HG02981 (cell line): ENCODE measurements at regions not wholly inside any gene's neighbourhood (a gene's known extent, or its start where the extent isn't known, plus 50 kb on each side); places are given as distances from the start of the nearest gene placed in this dataset.

Source experiments
- ATAC-seq: cut with Tn5 transposase; IDR thresholded peaks from one replicate; pipeline ENCODE4 v1.9.1; 2021; ENCODE audit warnings: mild to moderate bottlenecking, moderate library complexity; ENCODE audit not compliant: unreplicated experiment

DNA sequence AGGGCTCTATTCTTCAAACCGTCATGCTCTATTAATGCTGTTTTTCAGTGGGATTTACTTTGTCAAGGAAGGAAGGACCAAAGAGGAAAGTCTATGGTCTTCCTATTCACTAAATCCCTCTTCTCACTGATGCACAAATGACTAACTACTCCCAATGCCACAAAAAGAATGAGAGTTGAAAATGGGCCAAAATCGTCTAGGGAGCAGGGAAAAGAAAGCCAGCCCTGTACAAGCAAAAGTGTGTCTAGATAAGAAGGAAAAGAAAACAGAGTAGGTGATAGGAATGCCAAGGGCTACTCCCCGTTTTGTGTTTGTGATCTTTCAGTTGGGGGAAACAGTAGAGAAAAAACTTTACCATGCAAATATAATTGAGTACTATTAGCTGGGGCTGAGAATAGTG is 97.2 kb upstream of the TMCO5A start:
- ATAC-seq = no peak

DNA sequence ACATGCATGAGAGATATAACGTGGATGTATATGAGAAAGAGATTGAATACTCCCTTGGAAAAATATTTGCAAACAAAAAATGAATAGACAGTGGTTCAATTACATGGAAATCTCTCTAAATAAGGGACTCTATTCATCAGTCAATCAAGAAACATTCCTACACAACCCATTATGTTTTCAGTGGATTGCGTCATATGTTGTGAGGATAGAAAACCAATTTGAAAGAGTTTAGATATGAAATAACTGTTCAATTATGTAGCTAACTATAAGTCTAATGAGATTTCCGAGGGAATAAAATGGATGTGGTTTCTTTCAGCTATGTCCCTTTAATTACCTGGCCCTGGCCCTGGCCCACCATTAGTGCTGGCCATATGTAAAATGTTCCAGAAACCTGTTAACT is 86.7 kb upstream of the TMCO5A start:
- no peak for ATAC-seq

DNA sequence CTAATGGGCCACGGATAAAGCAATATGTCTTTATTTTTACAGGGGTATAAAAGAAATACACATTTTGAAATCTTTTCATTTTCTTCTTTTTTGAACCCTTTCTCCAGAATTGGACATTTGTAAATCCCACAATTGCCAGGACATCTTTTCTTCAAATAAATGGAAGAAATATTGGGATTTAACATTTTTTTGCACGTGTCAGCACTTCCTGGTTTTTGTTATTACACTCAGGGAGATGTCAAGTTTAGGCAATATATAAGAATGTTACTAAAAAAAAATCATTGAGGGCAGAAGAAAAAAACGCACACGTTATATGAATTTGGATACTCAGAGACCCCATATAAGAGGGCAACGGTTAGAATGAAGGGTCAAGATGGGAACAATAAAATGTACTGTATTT is 78.3 kb upstream of the TMCO5A start:
- ATAC-seq = no peak

DNA sequence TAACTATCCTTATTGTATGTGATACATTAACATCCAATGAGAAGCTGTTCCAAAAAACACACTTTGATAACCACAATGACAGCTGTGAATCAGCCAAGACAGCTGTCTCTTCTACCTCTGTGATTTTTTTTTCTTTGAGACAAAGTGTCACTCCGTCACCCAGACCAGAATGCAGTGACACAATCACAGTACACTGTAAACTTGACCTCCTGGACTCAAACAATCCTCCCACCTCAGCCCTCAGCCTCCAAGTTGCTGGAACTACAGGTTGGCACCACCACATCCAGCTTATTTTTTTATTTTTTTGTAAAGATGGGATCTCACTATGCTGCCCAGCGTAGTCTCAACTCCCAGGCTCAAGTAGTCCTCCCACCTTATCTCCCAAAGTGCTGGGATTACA is 73.5 kb upstream of the TMCO5A start:
- no peak for ATAC-seq

DNA sequence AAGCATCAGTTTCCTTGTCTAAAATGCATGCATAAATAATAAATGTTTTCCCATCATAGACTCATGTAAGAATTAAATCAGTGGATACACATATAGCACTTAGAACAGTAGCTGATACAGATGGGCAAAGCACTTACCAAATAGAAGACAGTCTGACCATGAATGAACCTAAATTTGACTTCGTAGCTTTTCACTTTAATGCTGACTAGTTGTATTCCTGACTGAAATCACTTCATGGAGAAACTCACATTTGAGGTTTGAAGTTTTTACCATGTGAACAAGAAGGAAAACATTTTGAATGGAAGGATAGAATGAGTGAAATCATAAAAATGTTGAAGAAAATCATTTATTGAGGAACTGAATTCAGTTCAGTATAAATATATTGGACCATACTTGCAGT is 68.8 kb upstream of the TMCO5A start:
- ATAC-seq = no peak

DNA sequence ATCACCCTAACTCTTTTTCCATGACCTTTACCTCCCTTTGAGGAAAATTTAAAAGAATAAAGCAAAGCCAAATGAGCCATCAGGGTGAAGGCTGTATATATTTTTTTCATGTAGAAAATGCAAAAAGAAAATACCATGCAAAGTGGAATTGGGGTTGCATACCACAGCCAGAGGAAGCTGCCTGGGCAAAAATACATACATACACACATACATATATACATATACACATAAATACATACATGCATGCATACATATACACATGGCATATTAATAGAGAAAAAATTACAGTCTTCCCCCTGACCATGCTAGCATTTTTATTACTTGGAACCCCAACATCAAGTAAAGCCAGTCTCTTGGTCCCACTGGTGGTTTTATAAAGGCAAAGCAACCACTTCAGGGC is 63.7 kb upstream of the TMCO5A start:
- no peak for ATAC-seq

DNA sequence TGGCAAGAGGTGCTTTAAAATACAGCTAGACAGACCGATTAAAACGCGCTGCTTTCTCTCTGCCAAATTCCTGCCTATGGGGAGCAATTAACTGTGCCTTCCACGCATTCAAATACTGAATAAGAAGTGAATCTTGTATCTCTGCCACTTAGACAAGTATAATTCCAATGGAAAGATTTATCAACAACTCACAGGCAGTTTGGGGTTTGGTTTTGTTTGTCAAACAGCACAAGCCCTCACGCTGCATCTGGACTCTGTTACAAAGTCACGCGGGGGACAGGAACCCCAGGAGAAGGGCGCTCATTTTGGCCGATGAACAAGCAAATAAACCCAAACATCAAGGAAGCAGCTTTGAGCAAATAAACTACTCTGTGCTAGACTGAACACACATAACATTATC is 61.8 kb upstream of the TMCO5A start:
- ATAC-seq = no peak

DNA sequence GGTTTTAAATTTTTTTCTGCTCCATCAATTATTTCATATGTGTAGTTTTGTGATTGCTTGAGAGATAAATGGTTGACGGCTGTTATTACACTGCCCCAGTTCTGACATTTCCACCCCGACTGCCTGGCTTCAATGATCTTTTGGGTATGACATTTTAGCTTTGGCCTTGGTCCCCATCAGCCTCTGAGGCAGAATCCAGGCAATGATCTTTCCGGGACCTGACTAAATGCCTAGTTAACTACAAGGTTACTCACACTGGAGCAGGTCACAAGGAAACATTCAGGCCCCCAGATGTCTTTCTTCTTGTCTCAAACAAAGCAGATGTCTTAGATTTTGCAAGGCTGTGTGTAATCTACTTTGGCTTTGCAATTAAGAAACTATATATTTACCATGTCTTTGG is 61.1 kb upstream of the TMCO5A start:
- no peak for ATAC-seq

DNA sequence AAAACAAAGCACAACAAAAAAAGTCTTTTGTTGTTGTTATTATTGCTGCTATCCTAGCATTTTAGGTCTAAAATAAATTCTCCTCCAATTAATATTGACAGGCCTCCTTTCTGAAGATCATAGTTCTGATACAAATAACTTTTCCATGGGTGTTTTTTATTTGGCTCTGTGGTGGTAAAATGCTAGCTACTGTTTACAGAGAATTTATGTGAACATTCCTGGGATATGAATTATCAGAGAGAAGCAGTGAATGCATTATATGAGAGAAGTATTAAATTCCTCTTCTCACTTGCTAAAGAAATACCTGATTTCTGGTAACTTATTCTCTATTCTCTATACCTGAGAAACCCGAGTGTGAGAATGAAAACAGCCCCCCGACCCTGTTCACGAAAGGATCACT is 57.5 kb upstream of the TMCO5A start:
- no peak for ATAC-seq

DNA sequence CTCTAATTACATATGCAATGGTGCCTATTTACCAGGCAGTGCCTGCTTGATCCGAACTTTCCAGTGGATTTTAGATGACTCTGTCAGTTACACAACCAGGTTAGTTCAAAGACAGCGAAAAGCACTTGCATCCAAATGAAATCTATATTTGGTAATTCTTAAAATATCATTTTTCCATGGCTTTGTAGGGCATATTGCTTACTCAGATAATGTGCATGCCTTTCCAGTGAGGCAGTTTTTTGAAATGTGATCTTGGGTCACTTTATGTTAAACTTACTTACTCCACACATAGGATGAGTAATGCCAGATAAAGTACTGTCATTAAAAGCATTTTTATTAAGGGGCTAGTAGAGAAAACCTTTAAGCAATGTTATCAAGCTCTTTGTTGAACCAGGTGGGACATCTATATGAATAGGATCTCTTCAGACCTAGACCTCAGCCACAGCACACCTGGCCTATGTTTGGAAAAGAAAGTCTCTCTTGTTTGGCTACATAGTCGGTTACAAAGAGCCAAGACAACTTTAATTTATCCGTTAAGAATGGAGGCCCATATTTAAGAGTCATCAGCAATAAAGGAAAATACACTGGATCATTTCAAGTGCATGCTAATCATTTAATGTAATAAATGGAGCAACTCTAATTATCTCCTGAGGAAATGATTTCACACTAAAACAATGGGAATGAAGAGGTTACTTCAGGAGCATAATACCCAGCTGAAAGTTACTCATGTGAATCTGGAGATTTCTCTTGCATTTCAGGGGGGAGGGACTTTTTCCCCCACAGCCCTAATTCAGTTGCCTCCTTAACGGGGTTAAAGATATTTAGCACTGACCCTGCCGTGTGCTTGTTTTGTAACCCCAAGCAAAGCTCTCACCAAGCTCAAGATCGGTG is 56.3 kb upstream of the TMCO5A start:
- ATAC-seq = no peak

DNA sequence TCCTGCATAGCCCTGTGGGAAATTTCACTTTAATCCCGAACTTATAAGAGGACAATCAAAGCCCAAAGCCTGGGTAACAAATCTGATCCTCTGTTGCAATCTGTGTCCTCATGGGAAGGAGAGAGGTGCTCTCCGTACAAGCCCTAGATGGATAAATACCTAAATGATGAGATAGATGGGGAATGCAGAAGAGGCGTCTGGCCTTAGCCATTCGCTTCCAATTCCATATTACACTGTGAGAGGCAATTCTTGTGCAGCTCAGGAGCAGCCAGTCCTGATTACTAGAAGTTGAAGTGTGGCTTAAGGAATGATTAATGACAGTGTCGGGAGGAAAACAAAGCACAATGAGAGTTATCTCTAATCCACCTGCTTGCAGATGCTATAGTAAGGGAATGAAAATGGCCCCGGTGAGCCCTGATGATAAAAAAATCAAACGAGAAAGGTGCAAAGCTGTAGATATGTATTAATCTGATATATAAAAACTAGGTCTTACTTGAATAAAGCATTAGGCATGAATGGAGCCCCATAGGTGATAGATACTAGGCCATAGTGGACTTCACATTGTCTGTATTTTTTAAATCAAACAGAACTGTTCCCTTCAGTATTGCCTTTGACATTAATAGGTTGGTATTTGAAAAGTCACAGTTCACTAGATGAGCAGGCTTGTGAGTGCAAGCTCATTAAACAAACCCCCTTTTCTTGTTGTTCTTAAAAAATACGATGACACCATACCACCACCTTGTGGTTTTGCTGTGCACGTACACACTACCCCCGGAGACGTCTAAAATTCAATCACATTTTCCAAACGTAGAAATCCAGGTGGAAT is 54.2 kb upstream of the TMCO5A start:
- no peak for ATAC-seq

DNA sequence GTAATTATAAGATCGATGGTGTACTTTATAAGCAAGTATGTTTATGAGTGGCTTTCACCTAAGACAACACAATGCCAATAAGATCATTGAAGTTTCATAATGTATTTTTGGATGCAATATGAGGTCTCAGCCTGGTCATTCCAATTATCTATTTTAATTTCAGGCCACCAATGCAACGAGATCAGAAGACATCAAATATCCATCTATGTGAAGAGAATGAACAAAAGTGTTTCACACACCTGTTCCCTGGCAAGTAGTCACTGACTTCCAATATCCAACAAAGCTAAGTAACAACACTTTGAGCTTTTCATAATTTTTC is 53.6 kb upstream of the TMCO5A start:
- no peak for ATAC-seq

DNA sequence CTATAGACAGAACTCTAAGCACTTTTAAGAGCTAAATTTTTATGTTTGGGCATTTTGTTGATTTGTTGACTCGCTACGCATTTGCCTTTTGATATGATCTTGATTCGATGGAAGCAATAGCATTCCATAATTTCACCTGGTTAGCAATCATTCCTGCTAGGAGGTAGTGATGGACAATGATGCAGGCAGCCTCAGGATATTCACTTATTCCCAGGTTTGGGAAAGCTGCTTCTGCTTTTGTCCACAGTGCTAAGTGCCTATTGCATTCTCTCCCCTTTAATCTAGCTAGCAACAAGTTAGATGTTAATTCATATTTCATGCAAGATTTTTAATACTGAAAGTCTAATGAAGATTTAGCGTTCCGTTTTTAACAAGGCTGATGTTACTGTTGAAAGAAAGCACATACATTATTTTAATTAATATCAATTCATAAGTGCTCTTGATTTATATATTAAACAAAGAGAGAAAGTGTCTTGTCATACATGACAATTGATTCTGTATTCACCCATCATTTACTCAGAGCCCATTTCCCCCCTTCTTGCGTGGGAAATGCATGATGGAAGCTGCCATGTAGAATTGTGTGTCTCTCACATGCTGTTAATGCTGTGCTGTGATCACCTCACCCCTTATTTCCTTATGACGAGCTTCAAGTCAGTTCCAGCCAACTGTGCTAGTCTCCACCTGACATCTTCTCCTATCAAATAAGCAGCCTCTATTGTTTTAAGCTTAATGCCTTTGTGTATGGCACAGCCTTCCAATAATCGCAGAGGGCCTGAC is 53.0 kb upstream of the TMCO5A start:
- ATAC-seq = no peak

DNA sequence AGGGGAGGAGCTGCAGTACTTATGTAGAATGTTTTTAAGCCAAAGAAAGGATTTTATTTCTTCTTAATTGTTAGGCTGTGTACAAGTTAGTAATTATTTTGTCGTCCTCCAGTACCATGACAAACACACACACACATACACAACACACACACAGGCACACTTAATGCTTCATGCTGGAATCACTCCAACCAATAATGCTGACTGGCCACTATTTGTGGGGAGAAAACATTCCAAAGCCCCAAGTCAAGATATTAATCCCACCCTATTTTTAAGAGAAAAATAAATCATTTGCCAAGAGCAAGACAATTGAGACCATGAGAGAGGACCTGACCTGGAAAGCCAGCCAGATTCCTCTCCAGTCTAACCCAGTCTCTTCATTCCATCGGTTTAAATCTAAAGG is 51.8 kb upstream of the TMCO5A start:
- no peak for ATAC-seq
